ENCODE measurements at regions not wholly inside any gene's neighbourhood (a gene's known extent, or its start where the extent isn't known, plus 50 kb on each side); places are given as distances from the start of the nearest gene placed in this dataset.

DNA sequence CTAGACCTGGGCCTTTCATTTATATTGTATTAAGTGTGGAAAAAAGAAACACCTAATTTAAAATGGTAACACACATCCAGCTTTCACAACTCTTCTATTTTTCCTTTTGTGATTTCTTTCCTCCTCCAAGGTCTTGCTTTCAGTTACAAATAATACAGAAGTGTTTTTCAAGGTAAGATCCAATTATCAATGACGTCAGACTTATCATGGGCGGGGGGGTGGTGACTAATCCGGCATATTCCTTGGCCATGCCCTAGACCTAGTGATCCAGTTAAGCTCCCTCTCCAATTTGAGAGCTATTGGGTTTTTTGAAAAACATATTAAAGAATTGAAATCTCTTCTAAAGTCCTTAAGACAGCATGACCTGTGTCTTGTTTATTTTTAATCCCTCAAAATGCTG, 669.9 kb upstream of the NR5A2 start:
- DNase-seq (ENCODE audit: extremely low read depth, insufficient read length) = no peak
- no peak overlapping the region for H3K4me3 ChIP-seq (replicated peaks; ENCODE audit: low read depth, low read length)
- H3K27me3 ChIP-seq (replicated peaks; ENCODE audit: control insufficient read depth, insufficient read depth, low read length) = no peaks in the 10 kb centered on the region
- no peak for TF ChIP-seq CTCF (IDR thresholded peaks at IDR 0.05; ENCODE audit: insufficient read depth, low read length, poor library complexity, severe bottlenecking)
- H3K36me3 ChIP-seq (ENCODE audit: control insufficient read depth, insufficient read depth, low read length) = no peaks in the 10 kb centered on the region

DNA sequence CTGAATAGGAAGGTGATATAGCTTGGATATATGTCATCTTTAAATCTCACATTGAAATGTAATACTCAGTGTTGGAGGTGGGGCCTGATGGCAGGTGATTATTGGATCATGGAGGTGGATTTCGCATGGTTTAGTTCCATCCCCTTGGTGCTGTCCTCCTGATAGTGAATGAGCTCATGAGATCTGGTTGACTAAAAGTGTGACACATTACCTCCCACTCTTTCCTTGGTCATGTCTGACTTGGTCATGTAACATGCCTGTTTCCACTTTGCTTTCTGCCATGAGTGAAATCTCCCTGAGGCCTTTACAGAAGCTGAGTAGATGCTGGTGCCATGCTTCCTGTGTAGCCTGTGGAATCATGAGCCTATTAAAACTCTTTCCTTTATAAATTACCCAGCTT, 664.5 kb upstream of the NR5A2 start:
- DNase-seq (ENCODE audit: extremely low read depth, insufficient read length) = no peak
- no peaks in the 10 kb centered on the region for H3K27me3 ChIP-seq (replicated peaks; ENCODE audit: control insufficient read depth, insufficient read depth, low read length)
- no peak for TF ChIP-seq CTCF (IDR thresholded peaks at IDR 0.05; ENCODE audit: insufficient read depth, low read length, poor library complexity, severe bottlenecking)
- no peaks in the 10 kb centered on the region for H3K36me3 ChIP-seq (ENCODE audit: control insufficient read depth, insufficient read depth, low read length)
- H3K4me3 ChIP-seq (replicated peaks; ENCODE audit: low read depth, low read length) = no peak overlapping the region

GRCh38 chr1:199373139-199373538, 654.4 kb upstream of the NR5A2 start:
- no peak for TF ChIP-seq CTCF (IDR thresholded peaks at IDR 0.05; ENCODE audit: insufficient read depth, low read length, poor library complexity, severe bottlenecking)
- Histone ChIP-seq H3K4me3 (replicated peaks; ENCODE audit: low read depth, low read length) (no peak overlapping the region), H3K36me3 (ENCODE audit: control insufficient read depth, insufficient read depth, low read length) (no peaks in the 10 kb centered on the region), H3K27me3 (replicated peaks; ENCODE audit: control insufficient read depth, insufficient read depth, low read length) (no peaks in the 10 kb centered on the region)
- DNase-seq (ENCODE audit: extremely low read depth, insufficient read length) = no peak

DNA sequence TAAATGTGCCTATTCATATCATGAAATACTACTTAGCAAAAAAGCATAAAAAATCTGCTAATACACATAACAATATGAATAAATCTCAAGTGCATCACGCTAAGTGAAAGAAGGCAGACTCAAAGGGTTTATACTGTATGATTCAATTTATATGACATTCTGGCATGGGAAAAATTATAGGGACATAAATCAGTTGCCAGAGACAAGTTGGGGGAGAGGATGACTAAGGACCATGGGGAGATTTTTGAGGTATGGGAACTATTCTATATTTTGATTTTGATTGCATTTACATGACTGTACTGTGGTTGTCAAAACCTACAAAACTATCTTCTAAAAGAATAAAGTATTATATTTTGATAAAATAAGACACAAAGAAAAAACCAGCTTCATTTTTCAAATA, 650.3 kb upstream of the NR5A2 start:
- H3K36me3 ChIP-seq (ENCODE audit: control insufficient read depth, insufficient read depth, low read length) = no peaks in the 10 kb centered on the region
- TF ChIP-seq CTCF (IDR thresholded peaks at IDR 0.05; ENCODE audit: insufficient read depth, low read length, poor library complexity, severe bottlenecking) = no peak
- no peaks in the 10 kb centered on the region for H3K27me3 ChIP-seq (replicated peaks; ENCODE audit: control insufficient read depth, insufficient read depth, low read length)
- no peak for DNase-seq (ENCODE audit: extremely low read depth, insufficient read length)
- no peak overlapping the region for H3K4me3 ChIP-seq (replicated peaks; ENCODE audit: low read depth, low read length)

DNA sequence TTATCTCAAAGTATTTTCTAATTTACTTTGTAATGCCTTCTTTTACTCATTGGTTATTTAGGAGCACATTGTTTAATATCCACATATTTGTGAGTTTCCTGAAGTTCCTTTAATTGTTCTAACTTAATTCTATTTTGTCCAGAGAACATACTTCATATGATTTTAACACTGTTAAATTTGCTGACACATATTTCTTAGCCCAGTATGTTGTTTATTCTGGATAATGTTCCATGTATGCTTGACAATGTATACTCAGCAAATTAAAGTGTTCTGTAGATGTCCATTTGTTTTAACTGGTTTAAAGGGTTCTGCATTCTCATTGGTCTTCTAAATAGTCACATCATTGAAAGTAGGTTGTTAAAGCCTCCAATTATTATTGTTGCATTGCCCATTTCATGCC, 643.7 kb upstream of the NR5A2 start:
- H3K4me3 ChIP-seq (replicated peaks; ENCODE audit: low read depth, low read length) = no peak overlapping the region
- H3K27me3 ChIP-seq (replicated peaks; ENCODE audit: control insufficient read depth, insufficient read depth, low read length) = no peaks in the 10 kb centered on the region
- no peaks in the 10 kb centered on the region for H3K36me3 ChIP-seq (ENCODE audit: control insufficient read depth, insufficient read depth, low read length)
- TF ChIP-seq CTCF (IDR thresholded peaks at IDR 0.05; ENCODE audit: insufficient read depth, low read length, poor library complexity, severe bottlenecking) = no peak
- no peak for DNase-seq (ENCODE audit: extremely low read depth, insufficient read length)

DNA sequence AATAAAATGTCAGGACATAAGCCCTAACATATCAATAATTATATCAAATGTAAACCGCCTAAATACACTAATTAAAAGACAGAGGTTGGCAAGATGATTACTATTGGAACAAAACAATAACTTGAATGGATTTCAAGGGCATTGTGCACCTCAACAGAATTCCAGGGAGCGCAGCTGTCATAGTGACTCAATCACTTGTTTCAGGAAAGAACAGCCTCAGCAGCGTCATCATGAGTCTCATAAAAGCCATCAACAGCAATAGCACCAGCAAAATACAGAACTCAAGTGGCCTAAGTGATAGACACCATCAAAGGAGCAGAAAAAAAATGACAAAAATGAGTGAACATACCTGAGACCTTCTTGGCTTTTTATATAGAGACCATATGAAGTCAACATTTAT, 632.7 kb upstream of the NR5A2 start:
- Histone ChIP-seq H3K27me3 (replicated peaks; ENCODE audit: control insufficient read depth, insufficient read depth, low read length) (no peaks in the 10 kb centered on the region), H3K36me3 (ENCODE audit: control insufficient read depth, insufficient read depth, low read length) (no peaks in the 10 kb centered on the region), H3K4me3 (replicated peaks; ENCODE audit: low read depth, low read length) (no peak overlapping the region)
- no peak for TF ChIP-seq CTCF (IDR thresholded peaks at IDR 0.05; ENCODE audit: insufficient read depth, low read length, poor library complexity, severe bottlenecking)
- no peak for DNase-seq (ENCODE audit: extremely low read depth, insufficient read length)

Measured in GM06990 (cell line).